GM19328 (cell line): ENCODE measurements at regions not wholly inside any gene's neighbourhood (a gene's known extent, or its start where the extent isn't known, plus 50 kb on each side); places are given as distances from the start of the nearest gene placed in this dataset.

Source experiments
- ATAC-seq: cut with Tn5 transposase; IDR thresholded peaks from one replicate; pipeline ENCODE4 v1.9.1; 2021; ENCODE audit warnings: mild to moderate bottlenecking, moderate library complexity; ENCODE audit not compliant: unreplicated experiment

DNA sequence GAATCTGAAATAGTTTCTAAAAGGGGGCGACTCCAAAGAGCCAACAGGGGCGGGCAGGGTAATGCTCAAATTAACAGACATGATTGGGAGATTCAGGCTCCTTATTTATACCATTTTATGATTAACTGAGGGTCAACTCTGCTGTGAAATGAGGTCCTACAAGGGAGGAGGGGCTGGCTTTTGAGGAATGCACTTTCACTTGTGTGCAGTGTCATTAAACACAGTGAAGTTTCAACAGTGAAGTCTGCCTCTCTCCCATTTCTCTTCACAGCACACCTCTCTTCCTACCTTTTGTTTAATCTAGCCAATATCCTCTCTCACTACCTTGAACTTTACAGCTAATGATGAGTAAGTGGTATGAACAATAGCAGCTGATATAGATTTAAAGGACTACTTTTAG lies 557.3 kb upstream of the CITED2 start:
- no peak for ATAC-seq

DNA sequence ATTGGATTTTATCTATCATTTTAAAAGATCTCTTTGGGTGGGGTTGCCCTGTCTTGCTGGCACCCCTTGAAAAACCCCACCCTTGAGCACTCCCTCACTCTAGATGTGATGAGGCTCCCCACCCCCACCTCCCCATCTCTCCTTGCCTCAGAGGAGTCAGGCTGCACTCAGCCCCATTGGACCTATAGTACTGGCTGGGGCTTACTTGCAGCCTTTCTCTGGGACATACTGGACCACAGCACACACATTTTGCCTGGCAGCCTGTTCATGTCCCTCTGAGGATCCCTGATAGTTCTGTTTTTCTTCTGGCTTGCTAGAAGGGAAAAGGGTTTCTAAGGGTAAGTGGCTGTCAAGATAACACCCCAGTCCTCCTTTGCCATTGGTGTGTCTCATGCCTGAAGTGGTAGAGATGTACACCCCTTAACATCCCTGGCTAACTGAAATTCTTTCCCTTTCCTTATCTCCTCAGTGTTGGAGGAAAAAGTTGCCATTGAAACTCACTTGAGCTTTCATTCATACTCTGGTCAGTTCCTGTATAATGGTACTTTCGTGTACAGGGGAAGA lies 553.4 kb upstream of the CITED2 start:
- ATAC-seq: no peak

GRCh38 chr6:139927236-139927635 lies 552.8 kb upstream of the CITED2 start:
- ATAC-seq: no peak

DNA sequence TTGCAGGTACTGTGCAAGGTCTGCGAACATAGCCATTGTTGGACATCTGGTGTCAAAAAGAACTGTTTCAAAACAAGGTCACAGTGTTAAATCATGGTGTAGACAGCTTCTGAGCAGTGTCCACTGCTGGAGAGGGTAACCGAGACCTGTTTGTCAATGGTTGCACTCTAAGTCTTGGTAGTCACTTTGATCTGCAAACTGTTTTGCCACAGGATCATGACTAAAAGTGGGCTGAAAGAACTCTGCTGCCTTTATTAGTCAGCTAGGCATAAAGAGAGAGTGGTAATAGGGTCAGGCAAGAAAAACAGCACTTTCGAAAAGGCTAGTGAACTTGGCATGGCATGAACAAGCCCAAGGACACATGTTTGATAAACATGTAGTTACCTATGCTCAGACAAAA lies 552.3 kb upstream of the CITED2 start:
- no peak for ATAC-seq

GRCh38 chr6:139925894-139926641 lies 551.6 kb upstream of the CITED2 start:
- ATAC-seq: no peak

- no peak for ATAC-seq
These were observed 549.6 kb upstream of the CITED2 start for GRCh38 chr6:139923964-139924475.

- ATAC-seq: no peak
These were observed 547.8 kb upstream of the CITED2 start for GRCh38 chr6:139922236-139922635.

GRCh38 chr6:139920776-139921100 lies 546.3 kb upstream of the CITED2 start:
- no peak for ATAC-seq

DNA sequence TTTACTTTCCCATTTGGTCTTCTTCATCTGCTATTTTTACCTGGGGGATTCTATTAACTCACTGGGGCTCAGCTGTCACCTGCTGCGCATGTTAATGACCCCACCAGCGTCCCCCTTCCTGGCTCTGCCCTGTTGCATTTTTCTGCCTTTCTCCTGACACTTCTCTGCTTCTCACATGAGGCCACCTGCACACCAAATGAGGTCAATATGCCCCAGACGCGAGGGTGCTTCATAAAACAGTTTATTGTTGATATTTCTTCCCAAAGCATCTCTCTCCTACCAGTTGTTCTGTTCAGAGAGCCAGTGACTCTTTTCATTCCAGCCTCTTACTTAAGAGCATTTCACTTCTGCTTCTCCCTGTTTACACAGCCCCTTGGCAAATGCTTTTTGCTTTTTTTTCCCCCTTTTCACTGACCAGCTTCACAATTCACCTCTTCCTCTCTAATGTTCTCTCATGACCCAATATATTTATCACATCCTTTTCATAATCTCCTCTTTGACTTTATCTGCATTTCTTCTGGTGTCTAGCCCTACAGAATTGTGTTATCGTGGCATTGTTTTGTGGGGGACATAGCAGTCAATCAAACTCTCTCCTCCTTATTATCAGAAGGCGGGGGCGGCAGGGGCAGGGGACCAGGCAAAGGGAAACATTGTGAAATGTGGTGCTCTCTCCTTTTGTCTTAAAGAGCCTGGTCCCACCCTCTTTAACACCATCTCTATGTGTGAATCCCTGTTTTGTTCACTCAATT lies 545.8 kb upstream of the CITED2 start:
- ATAC-seq: no peak

DNA sequence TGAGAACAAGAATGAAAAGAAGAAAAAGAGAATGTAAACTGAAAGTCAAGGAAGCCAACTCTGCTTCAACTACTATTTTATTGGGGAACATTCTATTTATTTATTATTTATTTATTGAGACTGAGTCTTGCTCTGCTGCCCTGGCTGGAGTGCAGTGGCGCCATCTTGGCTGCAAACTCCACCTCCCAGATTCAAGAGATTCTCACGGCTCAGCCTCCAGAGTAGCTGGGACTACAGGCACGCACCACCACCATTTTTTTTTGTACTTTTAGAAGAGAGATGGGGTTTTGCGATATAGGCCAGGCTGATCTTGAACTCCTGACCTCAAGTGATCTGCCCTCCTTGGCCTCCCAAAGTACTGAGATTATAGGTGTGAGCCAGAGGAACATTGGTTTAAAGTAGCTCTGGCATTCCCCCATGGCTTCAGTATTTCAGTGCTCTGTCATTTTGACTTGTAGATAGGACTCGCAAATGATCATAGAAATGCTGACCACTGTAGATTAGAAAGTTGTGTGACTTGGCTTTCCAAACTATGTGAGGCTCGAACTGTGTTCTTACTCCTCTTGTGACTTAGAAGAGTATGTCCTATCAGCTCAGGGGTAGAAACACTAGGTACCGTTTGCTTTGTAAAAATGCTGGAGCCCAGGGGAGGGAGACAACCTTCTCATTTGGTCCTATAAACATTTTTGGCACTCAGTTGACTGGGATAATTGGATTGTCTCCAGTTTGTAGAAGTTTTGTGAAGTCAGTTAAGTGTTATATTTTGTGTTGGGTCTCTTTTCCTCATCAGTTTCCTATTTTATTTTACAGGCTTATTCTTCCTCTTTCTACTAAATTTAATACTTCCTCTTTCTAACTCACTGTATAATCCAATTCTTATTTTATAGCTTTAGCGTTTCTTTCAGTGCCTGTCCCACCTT lies 544.9 kb upstream of the CITED2 start:
- ATAC-seq: no peak

DNA sequence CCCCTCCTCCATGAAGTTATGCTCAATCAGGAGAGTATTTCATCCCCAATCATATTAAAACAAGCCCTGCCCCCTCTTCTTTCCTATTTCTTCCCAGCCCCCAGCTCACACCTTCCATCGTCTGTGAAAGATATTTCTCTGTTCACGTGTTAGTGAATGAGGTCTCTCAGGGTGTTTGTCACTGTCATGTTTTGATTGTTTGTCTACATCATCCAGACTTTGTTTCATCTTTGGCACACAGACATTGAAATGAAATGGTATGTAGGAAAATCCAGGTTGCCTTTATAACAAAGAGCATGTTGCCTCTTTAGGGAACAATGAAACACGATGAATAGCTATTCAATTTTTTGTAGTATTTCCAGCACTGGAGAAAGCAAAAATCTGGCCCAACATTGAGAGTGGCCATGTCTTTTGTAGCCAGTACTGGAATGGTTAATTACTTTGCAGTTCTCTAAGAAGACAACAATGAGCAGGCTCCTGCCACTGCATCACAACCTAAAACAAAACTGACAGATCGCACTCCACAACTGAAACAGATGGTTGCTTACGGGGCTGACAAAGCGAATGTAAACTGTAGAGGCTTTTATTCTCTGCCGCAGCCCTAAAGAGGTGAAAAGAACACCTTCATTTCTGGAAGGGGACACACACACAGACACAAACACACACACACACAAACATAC lies 543.6 kb upstream of the CITED2 start:
- ATAC-seq: no peak

- no peak for ATAC-seq
These were observed 540.5 kb upstream of the CITED2 start for GRCh38 chr6:139914910-139915309.

DNA sequence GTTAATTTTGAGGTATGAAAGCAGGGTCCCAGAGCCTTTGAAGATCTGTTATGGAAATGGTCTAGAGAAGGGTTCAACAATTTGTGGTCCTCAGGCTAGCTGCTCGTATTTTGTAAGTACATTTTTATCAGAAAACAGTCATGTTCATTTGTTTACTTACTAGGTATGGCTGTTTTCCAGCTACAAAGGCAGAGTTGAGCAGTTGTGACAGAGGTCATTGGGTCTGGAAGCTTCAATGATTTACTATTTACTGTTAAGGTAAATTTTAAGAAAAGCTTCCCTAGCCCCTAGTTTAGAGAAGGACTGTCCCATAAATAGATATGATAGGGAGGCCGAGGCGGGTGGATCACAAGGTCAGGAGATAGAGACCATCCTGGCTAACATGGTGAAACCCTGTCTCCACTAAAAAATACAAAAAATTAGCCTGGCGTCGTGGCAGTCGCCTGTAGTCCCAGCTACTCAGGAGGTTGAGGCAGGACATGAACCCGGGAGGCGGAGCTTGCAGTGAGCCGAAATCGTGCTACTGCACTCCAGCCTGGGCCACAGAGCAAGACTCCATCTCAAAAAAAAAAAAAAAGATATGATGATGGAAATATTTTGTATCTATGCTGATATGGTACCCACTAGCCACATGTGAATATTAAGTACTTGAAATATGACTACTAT lies 538.4 kb upstream of the CITED2 start:
- ATAC-seq: no peak

DNA sequence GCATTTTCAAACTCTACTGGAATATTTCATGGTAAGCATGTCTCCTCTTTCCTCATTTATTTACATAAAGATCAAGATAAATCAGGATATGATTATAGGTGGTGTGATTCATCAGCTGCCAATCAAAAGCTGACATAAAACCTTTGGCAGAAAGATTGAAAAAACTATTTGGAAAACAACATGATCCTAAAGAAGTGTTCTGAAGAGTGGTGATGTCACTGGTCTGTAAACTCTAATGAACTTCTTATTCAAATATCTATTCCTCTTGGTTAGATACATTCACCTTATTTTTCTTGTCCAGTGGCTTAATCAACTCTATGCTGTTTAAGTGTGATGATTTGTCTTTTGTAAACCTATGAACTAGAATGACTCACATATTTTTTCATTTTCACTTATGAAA lies 535.5 kb upstream of the CITED2 start:
- ATAC-seq: no peak

GRCh38 chr6:139905404-139906052 lies 531.1 kb upstream of the CITED2 start:
- ATAC-seq: no peak

DNA sequence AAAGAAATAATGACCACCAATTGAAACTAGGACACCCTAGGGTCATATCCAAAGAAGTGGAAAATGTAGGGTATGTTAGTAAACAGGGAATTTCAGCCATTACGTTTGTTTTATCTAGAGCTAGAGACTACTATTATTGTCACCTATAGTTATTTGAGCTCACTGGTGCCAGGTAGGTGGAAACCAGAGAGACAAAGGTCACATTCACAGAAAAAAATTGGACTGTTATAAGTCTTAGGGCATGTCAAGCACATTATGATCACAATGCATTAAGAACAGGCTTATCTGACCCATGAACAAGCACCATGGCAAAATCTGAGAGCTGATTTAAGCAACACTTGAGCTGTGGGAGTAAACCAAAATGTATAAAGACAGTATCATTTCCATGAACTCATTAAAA lies 530.1 kb upstream of the CITED2 start:
- no peak for ATAC-seq

DNA sequence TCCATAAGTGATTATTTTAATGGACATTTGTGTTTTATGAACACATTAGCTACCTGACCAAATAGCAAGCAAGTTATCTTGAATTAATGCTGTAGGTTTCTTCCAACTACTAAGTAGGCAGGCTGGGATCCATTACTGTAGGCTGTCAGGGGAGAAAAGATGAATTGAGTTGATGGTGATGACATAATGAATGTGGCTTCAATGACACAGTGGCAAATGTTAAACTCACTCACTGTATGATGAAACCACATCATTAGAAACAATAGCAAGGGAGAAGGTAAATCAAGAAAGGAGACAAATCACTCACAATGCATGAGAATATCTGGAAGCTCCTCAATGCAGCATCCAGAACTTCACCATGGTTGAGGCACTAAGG lies 529.7 kb upstream of the CITED2 start:
- ATAC-seq: no peak

DNA sequence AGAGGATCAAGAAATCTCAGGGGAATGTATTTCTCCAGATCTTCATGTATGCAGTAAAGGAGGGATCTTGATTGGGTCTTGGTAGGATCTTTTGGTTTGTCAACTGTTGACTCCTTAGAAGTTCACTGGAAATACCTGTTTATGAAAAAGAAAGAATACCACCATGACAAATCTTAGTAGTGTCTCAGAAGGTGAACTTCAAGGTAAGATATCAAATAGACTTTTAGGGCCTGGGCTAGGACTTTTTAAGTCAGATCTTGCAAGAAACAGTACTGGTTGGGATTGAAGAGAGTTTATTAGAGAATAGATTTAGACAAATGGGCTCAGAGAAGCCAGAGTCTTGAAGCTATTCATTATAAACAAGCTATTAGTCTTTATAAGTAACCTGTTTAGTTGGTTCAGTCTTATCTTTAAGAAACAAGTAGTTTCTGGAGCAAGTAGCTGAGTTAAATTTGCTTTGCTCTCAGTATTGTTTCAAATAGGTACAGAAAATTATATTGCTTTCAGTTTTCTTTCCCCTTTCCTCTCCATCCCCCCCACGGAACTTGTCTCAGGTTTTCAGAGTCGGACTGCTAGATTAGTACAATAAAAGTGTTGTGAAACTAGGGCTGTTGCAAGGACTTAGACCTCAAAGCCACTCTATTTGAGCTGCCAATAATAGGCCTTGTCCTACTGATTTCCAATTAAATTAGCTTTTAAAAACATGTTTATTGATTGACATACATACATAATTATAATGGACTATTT lies 529.1 kb upstream of the CITED2 start:
- peak; percentile 96 for ATAC-seq
